Right lobe of liver (tissue), 4 donors: ENCODE measurements at regions not wholly inside any gene's neighbourhood (a gene's known extent, or its start where the extent isn't known, plus 50 kb on each side); places are given as distances from the start of the nearest gene placed in this dataset.

Source experiments
- POLR2A ChIP-seq: fragments of 450-650 bp; IDR thresholded peaks from one replicate; pipeline ENCODE4 v1.6.1; 2017; ENCODE audit warnings: antibody characterized with exemption, mild to moderate bottlenecking
- TF ChIP-seq, protein P1 (sequence below), 4 donors: fragments of 200-600 bp in 3 of 4; fragments of 450-650 bp in 1 of 4; IDR thresholded peaks; one replicate each; pipeline versions ENCODE4 v1.5.1 to v1.8.0; 2016 to 2022; ENCODE audit warnings: antibody characterized with exemption in 4 of 4, mild to moderate bottlenecking in 2 of 4
- donor health status: DM: no; HTN: no; CAD: no.
- donor health status: DM: no; HTN: no; CAD: no.
- donor health status: DM: no; HTN: yes; CAD: no.

DNA sequence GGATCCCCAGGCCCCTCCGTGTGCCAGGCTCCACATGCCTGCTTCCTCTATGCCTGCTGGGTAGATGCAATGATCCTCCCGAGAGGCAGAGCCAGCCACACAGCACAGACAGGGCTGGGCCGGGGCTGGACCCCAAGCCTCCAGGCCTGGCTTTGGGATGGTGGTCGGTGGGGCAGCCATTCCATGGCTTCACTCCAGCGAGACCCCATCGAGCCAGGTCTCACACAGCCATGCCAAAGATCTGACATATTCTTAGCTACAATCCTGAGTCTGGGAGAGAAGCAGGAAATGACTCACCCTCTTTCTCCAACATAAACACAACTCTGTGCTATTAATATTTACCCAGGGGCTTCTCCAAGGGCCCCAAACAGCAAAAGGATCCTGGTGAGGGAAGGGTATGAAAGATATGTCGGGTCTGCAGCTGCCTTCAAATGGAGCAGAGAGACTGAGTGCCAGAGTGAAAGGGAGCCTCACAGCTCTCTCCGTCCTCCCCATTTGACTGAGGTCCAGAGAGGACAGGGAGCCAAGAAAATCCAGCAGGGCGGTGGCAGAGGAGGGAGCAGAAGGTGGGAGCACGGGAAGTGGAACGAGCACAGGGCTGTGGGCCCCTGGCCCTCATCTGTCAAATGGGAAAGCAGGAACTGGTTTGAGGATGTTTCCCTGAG lies 639.5 kb downstream of the MATN1 start:
- TF ChIP-seq, protein P1, sequence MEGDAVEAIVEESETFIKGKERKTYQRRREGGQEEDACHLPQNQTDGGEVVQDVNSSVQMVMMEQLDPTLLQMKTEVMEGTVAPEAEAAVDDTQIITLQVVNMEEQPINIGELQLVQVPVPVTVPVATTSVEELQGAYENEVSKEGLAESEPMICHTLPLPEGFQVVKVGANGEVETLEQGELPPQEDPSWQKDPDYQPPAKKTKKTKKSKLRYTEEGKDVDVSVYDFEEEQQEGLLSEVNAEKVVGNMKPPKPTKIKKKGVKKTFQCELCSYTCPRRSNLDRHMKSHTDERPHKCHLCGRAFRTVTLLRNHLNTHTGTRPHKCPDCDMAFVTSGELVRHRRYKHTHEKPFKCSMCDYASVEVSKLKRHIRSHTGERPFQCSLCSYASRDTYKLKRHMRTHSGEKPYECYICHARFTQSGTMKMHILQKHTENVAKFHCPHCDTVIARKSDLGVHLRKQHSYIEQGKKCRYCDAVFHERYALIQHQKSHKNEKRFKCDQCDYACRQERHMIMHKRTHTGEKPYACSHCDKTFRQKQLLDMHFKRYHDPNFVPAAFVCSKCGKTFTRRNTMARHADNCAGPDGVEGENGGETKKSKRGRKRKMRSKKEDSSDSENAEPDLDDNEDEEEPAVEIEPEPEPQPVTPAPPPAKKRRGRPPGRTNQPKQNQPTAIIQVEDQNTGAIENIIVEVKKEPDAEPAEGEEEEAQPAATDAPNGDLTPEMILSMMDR (IDR thresholded peaks at IDR 0.05), result no peak
- TF ChIP-seq POLR2A, result no peak
